ENCODE measurements at regions not wholly inside any gene's neighbourhood (a gene's known extent, or its start where the extent isn't known, plus 50 kb on each side); places are given as distances from the start of the nearest gene placed in this dataset.
"Not testable (repeated sequence)": the region's sequence is repeated elsewhere in the genome, so short reads cannot be mapped to it uniquely, and the experiment has no call there.

- no peak overlapping the region for H3K4me3 ChIP-seq (ENCODE audit: low read length)
- no peak for TF ChIP-seq CTCF (IDR thresholded peaks at IDR 0.05; ENCODE audit: insufficient read depth, low read depth, low read length, missing control alignments)
- DNase-seq (ENCODE audit: low read depth): no peak
Observed at GRCh38 chr1:30102605-30103004, 620.8 kb downstream of the MATN1 start.

- no peak for TF ChIP-seq CTCF (IDR thresholded peaks at IDR 0.05; ENCODE audit: insufficient read depth, low read depth, low read length, missing control alignments)
- H3K4me3 ChIP-seq (ENCODE audit: low read length): no peak overlapping the region
- no peak for DNase-seq (ENCODE audit: low read depth)
Observed at GRCh38 chr1:30101487-30102227, 621.7 kb downstream of the MATN1 start.

- no peak overlapping the region for H3K4me3 ChIP-seq (ENCODE audit: low read length)
- TF ChIP-seq CTCF (IDR thresholded peaks at IDR 0.05; ENCODE audit: insufficient read depth, low read depth, low read length, missing control alignments): no peak
- DNase-seq (ENCODE audit: low read depth): no peak
Observed at GRCh38 chr1:30101016-30101415, 622.4 kb downstream of the MATN1 start.

GRCh38 chr1:30100524-30100862 is 622.9 kb downstream of the MATN1 start:
- no peak for TF ChIP-seq CTCF (IDR thresholded peaks at IDR 0.05; ENCODE audit: insufficient read depth, low read depth, low read length, missing control alignments)
- no peak for DNase-seq (ENCODE audit: low read depth)
- no peak overlapping the region for H3K4me3 ChIP-seq (ENCODE audit: low read length)

GRCh38 chr1:30099587-30100523 is 623.5 kb downstream of the MATN1 start:
- no peak for DNase-seq (ENCODE audit: low read depth)
- no peak for TF ChIP-seq CTCF (IDR thresholded peaks at IDR 0.05; ENCODE audit: insufficient read depth, low read depth, low read length, missing control alignments)
- no peak overlapping the region for H3K4me3 ChIP-seq (ENCODE audit: low read length)

GRCh38 chr1:30097851-30098250 is 625.5 kb downstream of the MATN1 start:
- DNase-seq (ENCODE audit: low read depth); H3K4me3 ChIP-seq (ENCODE audit: low read length): not testable (repeated sequence)

- no peak for DNase-seq (ENCODE audit: low read depth)
- TF ChIP-seq CTCF (IDR thresholded peaks at IDR 0.05; ENCODE audit: insufficient read depth, low read depth, low read length, missing control alignments): no peak
- no peak overlapping the region for H3K4me3 ChIP-seq (ENCODE audit: low read length)
Observed at GRCh38 chr1:30095451-30096025, 627.8 kb downstream of the MATN1 start.

Measured in epithelial cell of esophagus (primary cell).